Coronary artery (tissue), 2 donors: ENCODE measurements at regions not wholly inside any gene's neighbourhood (a gene's known extent, or its start where the extent isn't known, plus 50 kb on each side); places are given as distances from the start of the nearest gene placed in this dataset.

Experiments
- DNase-seq: peaks from one replicate; pipeline ENCODE4 v3.0.0-alpha.2; 2017; ENCODE audit warnings: low spot score
- H3K27ac ChIP-seq, 2 donors: fragments of 200-600 bp; sonication (generic); one replicate each; pipeline ENCODE4 v1.5.1; 2016 to 2019
- H3K4me3 ChIP-seq: fragments of 200-600 bp; sonication (generic); 2 replicates; pipeline ENCODE4 v1.5.1; 2016; ENCODE audit warnings: mild to moderate bottlenecking, moderate library complexity
- TF ChIP-seq, protein P1 (sequence below): fragments of 200-600 bp; sonication (generic); IDR thresholded peaks from one replicate; pipeline ENCODE4 v1.5.1; 2019; ENCODE audit warnings: antibody characterized with exemption

DNA sequence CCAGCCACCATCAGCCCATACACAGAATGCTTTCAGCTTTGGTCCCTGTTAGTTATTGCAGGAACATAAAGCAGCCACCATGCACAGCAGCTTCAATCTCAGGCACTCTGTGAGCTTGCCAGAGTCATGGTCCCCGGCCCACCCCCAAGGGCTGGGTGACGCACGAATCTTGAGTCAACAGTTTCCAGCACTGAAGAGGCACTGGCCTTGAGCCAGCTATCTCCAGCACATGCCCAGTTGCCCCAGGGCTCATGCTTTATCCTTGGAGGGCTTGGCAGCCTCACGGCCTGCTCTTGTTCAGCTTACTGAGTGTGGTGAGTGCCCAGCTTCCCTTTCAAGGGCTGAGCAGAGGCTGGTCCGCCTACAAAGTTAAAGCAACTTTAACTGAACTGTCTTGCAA is 200.7 kb upstream of the RAB4A start:
- no peak overlapping the region for H3K4me3 ChIP-seq
- peak overlapping the region; percentile 59 to 71 for H3K27ac ChIP-seq
- peak; percentile 96 for DNase-seq
- TF ChIP-seq, protein P1, sequence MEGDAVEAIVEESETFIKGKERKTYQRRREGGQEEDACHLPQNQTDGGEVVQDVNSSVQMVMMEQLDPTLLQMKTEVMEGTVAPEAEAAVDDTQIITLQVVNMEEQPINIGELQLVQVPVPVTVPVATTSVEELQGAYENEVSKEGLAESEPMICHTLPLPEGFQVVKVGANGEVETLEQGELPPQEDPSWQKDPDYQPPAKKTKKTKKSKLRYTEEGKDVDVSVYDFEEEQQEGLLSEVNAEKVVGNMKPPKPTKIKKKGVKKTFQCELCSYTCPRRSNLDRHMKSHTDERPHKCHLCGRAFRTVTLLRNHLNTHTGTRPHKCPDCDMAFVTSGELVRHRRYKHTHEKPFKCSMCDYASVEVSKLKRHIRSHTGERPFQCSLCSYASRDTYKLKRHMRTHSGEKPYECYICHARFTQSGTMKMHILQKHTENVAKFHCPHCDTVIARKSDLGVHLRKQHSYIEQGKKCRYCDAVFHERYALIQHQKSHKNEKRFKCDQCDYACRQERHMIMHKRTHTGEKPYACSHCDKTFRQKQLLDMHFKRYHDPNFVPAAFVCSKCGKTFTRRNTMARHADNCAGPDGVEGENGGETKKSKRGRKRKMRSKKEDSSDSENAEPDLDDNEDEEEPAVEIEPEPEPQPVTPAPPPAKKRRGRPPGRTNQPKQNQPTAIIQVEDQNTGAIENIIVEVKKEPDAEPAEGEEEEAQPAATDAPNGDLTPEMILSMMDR = no peak

- no peak overlapping the region for H3K27ac ChIP-seq
- no peak overlapping the region for H3K4me3 ChIP-seq
- DNase-seq = no peak
- TF ChIP-seq, protein P1 = no peak
Observed at GRCh38 chr1:229073251-229073650, 197.7 kb upstream of the RAB4A start.

DNA sequence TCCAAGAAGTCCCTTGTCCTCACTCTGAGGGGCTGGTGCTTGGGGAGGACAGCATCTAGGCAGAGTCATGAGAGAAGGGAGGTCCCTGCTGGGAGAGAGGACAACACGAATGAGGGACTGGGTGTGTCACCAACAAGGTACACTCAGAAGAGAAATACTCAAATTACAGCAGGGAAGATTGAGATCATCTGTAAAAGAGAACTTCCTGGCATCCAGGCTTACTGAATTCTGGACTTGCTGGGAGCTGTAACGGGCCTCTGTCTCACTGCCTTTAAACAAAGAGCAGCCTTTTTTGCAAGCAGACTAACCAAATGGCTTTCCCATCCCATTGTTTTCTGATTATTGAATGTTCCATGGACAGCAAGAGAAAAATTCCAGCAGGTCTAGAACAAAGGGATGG is 195.7 kb upstream of the RAB4A start:
- no peak overlapping the region for H3K27ac ChIP-seq
- TF ChIP-seq, protein P1 = no peak
- no peak overlapping the region for H3K4me3 ChIP-seq
- no peak for DNase-seq

DNA sequence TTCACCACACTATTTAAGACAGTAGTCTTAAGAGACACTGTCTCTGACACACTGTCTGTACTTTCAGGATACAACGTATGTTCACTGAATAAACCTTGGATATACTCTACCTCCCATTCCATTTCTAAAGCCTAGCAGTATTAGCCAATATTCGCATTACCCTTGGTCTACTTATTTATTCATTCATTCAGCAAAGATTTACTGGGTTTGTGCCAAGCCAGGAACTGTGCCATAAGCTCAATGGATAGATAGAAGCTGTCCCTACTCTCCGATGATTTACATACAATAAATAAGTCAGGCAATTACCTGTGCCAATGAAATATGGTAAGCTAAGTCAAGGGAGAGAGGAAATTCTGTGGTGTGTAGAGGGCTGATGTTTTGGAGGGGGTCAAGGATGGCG is 195.2 kb upstream of the RAB4A start:
- TF ChIP-seq, protein P1 = no peak
- no peak overlapping the region for H3K4me3 ChIP-seq
- DNase-seq = no peak
- no peak overlapping the region for H3K27ac ChIP-seq

DNA sequence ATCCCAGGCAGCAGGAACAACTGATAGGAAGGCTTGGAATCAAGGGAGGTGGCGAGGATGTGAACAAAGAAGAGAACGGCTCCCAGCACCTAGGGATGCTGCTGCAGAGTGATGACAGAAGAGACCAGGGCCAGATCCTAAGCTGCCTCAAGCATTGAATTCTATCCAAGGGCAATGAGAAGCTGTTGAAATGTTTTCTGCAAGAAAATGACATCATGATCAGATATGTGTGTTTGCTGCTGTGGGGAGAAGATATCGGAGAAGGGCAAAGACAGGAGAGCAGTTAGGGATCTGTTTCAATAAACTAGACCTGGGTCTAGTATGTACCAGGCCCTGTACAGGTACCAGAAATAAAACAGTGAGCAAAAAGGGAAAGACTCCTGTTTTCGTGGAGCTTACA is 194.7 kb upstream of the RAB4A start:
- no peak for DNase-seq
- H3K4me3 ChIP-seq = no peak overlapping the region

GRCh38 chr1:229079016-229079595 is 191.8 kb upstream of the RAB4A start:
- no peak overlapping the region for H3K4me3 ChIP-seq
- TF ChIP-seq, protein P1 = no peak
- no peak for DNase-seq

More for the DNA sequence above, 194.7 kb upstream of the RAB4A start:
- TF ChIP-seq, protein P1 = no peak
- no peak overlapping the region for H3K27ac ChIP-seq

DNA sequence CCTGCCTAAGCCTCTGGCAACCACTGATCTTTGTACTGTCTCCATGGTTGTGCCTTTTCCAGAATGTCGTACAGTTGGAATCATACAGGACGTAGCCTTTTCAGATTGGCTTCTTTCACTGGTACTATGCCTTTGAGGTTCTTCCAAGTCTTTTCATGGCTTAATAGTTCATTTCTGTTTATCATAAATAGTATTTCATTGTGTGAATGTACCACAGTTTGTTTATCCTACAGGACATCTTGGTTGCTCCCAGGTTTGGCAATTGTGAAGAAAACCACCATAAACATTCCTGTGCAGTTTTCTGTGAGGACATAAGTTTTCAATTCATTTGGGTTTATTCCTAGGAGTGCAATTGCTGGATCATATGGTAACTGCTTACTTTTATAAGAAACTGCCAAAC is 190.6 kb upstream of the RAB4A start:
- TF ChIP-seq, protein P1 = no peak
- no peak for DNase-seq
- Histone ChIP-seq H3K27ac (no peak overlapping the region), H3K4me3 (no peak overlapping the region)

More at GRCh38 chr1:229079016-229079595, 191.8 kb upstream of the RAB4A start:
- H3K27ac ChIP-seq = no peak overlapping the region
